ENCODE measurements at regions not wholly inside any gene's neighbourhood (a gene's known extent, or its start where the extent isn't known, plus 50 kb on each side); places are given as distances from the start of the nearest gene placed in this dataset.
"Not testable (repeated sequence)": the region's sequence is repeated elsewhere in the genome, so short reads cannot be mapped to it uniquely, and the experiment has no call there.

DNA sequence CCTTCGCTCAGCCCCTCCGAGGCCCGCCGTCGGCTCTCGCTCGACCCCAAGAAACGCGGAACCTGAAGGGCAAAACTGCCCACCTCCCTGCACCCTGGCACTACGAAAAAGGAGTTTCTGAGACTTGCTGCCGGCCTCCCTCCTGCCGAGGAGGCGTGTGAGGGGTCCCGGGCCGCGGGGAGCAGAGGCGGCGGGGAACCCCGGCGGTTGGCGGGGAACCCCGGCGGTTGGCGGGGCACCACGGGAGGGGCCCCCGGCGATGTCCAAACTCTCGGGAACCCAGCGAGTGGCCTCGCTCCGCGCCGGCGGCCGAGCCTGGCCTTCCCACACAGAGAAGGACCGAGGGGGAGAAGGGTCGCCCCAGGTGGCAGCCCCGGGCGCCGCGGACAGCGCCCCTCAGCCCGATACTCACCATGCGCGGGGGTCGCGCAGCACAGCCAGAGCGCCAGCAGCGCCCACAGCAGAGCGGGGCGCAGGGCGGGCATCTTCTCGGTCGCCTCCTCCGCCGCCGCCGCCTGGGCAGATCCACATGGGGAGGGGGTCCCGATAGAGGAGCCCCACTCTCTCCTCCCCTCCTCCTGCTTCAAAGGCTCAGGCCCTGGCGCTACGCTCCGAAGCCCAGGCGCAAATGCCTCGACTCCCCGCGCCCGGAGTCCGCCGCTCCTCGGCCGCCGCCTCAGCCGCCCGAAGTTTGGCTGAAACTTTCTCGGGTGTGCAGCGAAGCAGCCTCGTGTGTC lies 69.4 kb upstream of the NUDT4B start:
- H3K4me1 ChIP-seq; DNase-seq (ENCODE audit: extremely low spot score); intact Hi-C loops (cut with DNase I); H3K27me3 ChIP-seq; H3K9me3 ChIP-seq; H3K36me3 ChIP-seq: not testable (repeated sequence)
- peak overlapping the region in 2 of 4 donors; percentile 53 to 72 for H3K4me3 ChIP-seq
- peak overlapping the region in 2 of 4 donors; percentile 74 to 86 for H3K27ac ChIP-seq (replicated peaks in 1 of 4)
- peak; percentile 54 for TF ChIP-seq POLR2A (IDR thresholded peaks at IDR 0.05; ENCODE audit: low read depth)
- peak in 1 of 2 donors; percentile 89 for TF ChIP-seq POLR2AphosphoS5 (IDR thresholded peaks at IDR 0.05)
- WGBS = no CpG with 5 or more reads among the region's 77 CpGs

DNA sequence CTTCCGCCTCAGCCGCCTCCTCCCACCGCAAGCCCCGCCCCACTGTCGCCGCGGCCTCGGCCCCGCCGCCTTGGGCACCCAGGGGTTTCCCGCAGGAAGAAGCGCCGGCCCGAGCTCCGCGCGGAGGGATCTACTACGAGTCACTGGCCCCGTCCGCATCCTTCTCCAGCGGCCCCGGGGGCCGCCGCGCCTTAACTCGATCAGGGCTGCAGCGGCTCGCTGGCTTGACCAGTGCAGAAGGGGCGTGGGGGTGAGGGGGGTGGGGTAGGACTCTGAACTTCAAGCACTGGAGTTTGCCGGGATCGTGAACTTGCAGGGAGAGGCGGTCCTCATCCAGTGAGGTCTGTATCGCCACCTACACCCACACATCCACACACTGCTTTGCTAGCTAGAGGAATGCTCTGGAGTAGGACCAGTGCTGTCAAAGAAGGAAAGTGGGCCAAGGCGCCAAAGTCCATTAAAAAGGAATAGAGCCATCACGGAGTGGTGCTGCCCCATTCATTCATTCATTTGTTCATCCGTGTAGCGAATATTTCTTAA lies 68.7 kb upstream of the NUDT4B start:
- no CpG with 5 or more reads among the region's 37 CpGs for WGBS
- DNase-seq (ENCODE audit: extremely low spot score); intact Hi-C loops (cut with DNase I); H3K4me1 ChIP-seq; H3K27me3 ChIP-seq; H3K9me3 ChIP-seq; H3K36me3 ChIP-seq: not testable (repeated sequence)
- Histone ChIP-seq H3K27ac (replicated peaks in 1 of 4) (peak overlapping the region in 1 of 4 donors; percentile 86), H3K4me3 (peak overlapping the region in 2 of 4 donors; percentile 53 to 72)

DNA sequence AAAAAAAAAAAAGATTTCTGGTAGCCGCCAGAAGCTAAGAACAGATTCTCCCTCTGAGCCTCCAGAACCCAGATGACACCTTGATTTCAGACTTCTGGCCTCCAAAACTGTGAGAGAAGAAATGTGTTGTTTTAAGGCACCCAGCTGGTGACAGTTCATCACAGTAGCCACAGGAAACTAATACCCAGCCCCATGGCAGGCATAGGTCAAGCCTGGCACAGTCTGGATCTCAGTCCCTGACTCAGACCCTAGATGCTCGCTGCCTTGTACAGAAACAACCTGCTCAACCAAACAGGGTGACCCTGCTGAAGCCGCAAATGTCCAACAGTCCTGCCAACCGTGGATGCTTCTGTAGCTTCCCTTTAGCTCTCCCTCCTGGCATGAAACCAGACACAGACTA lies 61.8 kb upstream of the NUDT4B start:
- H3K4me1 ChIP-seq; H3K36me3 ChIP-seq; H3K27me3 ChIP-seq; H3K4me3 ChIP-seq; DNase-seq (ENCODE audit: extremely low spot score); intact Hi-C loops (cut with DNase I); H3K27ac ChIP-seq (replicated peaks in 1 of 4); H3K9me3 ChIP-seq: not testable (repeated sequence)
- WGBS = no CpG with 5 or more reads among the region's 4 CpGs

DNA sequence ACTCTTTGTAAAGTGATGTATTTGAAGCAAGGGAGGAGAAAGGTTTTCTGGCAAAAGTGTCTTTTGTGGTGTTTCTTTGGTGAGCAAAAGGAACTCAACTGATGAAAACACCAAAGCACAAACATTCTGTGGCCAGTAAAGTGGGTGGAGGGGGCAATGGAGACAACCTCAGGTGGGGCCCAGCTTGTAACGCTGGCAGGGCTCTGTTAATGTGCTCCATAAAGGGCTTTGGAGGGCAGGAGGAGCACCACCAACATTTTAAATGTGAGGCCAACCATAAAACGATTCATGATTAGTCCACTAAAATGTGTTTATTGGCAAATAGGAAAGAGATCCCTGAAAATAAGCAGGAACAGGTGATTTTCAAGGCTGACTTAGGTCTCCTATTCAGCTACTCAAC lies 61.2 kb upstream of the NUDT4B start:
- H3K4me1 ChIP-seq; H3K9me3 ChIP-seq; H3K36me3 ChIP-seq; DNase-seq (ENCODE audit: extremely low spot score); H3K27ac ChIP-seq (replicated peaks in 1 of 4); intact Hi-C loops (cut with DNase I); H3K4me3 ChIP-seq; H3K27me3 ChIP-seq: not testable (repeated sequence)
- WGBS = no CpG with 5 or more reads among the region's 2 CpGs

Measured in esophagus muscularis mucosa (tissue), 4 donors.